ENCODE measurements at regions not wholly inside any gene's neighbourhood (a gene's known extent, or its start where the extent isn't known, plus 50 kb on each side); places are given as distances from the start of the nearest gene placed in this dataset.

GRCh38 chr13:23067129-23067528 lies 113.7 kb upstream of the SGCG start:
- TF ChIP-seq EZH2 (IDR thresholded peaks at IDR 0.05; ENCODE audit: low read length, missing control alignments) (no peak), CTCF (conservative IDR thresholded peaks at IDR 0.05 in 1 of 2, IDR thresholded peaks at IDR 0.05 in 1 of 2; ENCODE audit: low read depth in 1 of 2, low read length in 2 of 2) (no peak)
